GM18519 (cell line): ENCODE measurements at regions not wholly inside any gene's neighbourhood (a gene's known extent, or its start where the extent isn't known, plus 50 kb on each side); places are given as distances from the start of the nearest gene placed in this dataset.

Experiments
- ATAC-seq: cut with Tn5 transposase; IDR thresholded peaks from one replicate; pipeline ENCODE4 v1.9.1; 2021; ENCODE audit warnings: mild to moderate bottlenecking, moderate library complexity; ENCODE audit not compliant: unreplicated experiment, low FRiP score

GRCh38 chr10:131657318-131657984 is 243.4 kb upstream of the PPP2R2D start:
- ATAC-seq, result no peak

- ATAC-seq, result no peak
Observed at GRCh38 chr10:131657985-131658330, 242.8 kb upstream of the PPP2R2D start.

- ATAC-seq, result no peak
Observed at GRCh38 chr10:131658476-131659110, 242.2 kb upstream of the PPP2R2D start.

GRCh38 chr10:131660427-131660826 is 240.4 kb upstream of the PPP2R2D start:
- ATAC-seq, result no peak

GRCh38 chr10:131662851-131663250 is 238.0 kb upstream of the PPP2R2D start:
- ATAC-seq, result no peak

GRCh38 chr10:131663351-131663750 is 237.5 kb upstream of the PPP2R2D start:
- ATAC-seq, result no peak

- ATAC-seq, result no peak
Observed at GRCh38 chr10:131666091-131666490, 234.7 kb upstream of the PPP2R2D start.

- ATAC-seq, result no peak
Observed at GRCh38 chr10:131667047-131667446, 233.8 kb upstream of the PPP2R2D start.

- no peak for ATAC-seq
Observed at GRCh38 chr10:131667561-131667960, 233.2 kb upstream of the PPP2R2D start.

GRCh38 chr10:131668903-131669302 is 231.9 kb upstream of the PPP2R2D start:
- no peak for ATAC-seq

- ATAC-seq, result no peak
Observed at GRCh38 chr10:131669838-131670237, 231.0 kb upstream of the PPP2R2D start.

GRCh38 chr10:131670341-131670740 is 230.5 kb upstream of the PPP2R2D start:
- ATAC-seq, result no peak

- ATAC-seq, result no peak
Observed at GRCh38 chr10:131673396-131673795, 227.4 kb upstream of the PPP2R2D start.

GRCh38 chr10:131674130-131674529 is 226.7 kb upstream of the PPP2R2D start:
- no peak for ATAC-seq

GRCh38 chr10:131675104-131675503 is 225.7 kb upstream of the PPP2R2D start:
- no peak for ATAC-seq

GRCh38 chr10:131676046-131676799 is 224.6 kb upstream of the PPP2R2D start:
- no peak for ATAC-seq

GRCh38 chr10:131676800-131677421 is 223.9 kb upstream of the PPP2R2D start:
- no peak for ATAC-seq

GRCh38 chr10:131677671-131678070 is 223.1 kb upstream of the PPP2R2D start:
- ATAC-seq, result no peak

- no peak for ATAC-seq
Observed at GRCh38 chr10:131678171-131678570, 222.6 kb upstream of the PPP2R2D start.

GRCh38 chr10:131678613-131679012 is 222.2 kb upstream of the PPP2R2D start:
- ATAC-seq, result no peak

GRCh38 chr10:131679926-131680325 is 220.9 kb upstream of the PPP2R2D start:
- ATAC-seq, result no peak
